Activated gamma-delta T cell (primary cell): ENCODE measurements at regions not wholly inside any gene's neighbourhood (a gene's known extent, or its start where the extent isn't known, plus 50 kb on each side); places are given as distances from the start of the nearest gene placed in this dataset.
"Not testable (repeated sequence)": the region's sequence is repeated elsewhere in the genome, so short reads cannot be mapped to it uniquely, and the experiment has no call there.

Source experiments
- DNase-seq: peaks from one replicate; lab custom pipeline; 2025; lab: John Stamatoyannopoulos, UW

DNA sequence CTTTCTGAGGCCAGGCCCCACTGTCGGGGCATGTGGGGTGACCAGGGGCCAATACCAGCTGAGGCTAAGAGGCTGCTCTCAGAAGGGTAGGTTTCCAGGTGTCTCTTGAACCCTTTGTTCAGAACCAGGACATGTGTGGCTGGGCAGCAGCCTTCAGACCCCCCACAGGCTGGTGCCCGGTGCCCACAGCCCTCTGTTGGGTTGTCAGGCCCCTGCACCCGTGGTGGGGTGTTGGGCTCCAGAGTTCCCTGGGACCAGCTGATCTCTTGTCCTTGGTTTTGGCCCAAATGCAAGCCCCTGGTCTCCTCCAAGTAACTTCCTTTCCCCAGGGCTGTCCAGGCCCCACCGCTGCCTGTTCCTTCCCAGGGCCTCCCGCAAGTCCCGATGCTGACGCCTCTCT, 226.0 kb downstream of the TMEM121 start:
- not testable (repeated sequence) for DNase-seq

DNA sequence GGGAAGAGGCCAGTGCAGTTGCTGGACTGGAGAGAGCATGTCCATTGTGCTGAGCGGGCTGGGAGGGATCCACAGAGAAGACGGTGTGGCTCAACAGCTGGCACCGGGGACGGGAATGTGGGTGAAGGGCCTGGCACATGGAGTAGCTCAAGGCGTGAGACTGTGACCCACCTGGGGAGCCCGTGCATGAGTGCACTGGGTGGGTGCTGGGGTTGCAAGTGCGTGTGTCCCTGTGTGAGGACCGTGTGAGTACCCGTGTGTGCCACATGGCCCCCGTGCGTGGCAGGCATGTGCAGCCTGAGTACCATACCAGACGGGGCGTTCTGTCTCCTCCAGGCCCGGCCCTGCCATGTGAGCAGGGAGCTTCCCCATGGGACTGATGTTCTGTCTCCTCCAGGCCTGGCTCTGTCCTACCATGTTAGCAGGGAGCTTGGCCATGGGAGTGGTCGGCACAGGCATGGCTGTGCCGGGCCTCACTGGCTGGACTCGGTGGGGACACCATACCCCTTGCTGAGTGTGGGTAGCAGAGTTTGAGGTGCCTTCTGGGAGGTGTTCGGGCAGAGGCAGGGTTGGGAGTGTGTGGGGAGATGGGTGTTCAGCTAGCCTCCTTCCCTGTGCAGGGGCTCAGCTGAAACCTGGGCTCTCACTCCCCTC, 234.4 kb downstream of the TMEM121 start:
- DNase-seq, result no peak

DNA sequence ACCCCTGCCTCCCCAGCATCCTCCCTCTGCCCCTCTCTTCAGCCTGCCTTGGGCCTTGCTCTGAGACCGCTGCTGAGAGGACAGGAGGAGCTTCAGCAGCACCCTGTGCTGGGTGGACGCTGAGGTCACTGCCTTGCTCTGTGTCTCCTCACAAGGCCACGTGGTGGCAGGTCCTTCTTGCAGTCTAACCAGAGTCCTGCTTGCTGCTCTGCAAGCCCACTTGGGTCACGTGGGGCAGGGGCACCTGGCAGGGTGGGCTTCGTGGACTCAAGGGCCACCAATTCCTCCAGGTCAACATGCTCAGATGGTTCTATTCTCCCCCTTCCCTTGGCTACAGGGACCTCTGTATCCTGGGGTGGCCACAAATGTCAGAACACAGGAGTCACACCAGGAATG, 235.0 kb downstream of the TMEM121 start:
- DNase-seq, result not testable (repeated sequence)

DNA sequence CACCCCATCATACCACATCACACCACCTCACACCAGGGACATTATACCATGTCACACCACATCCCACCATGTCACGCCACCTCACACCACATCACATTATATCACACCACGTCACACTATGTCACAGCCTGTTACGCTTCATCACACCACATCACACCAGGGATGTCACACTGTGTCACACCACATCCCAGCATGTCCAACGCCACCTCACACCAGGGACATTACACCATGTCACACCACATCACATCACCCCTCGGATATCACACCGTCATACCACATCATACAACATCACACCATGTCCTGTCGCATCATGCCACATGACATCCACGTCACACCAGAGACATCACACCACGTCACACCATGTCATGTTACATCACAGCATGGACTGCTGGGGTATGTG, 235.5 kb downstream of the TMEM121 start:
- DNase-seq, result no peak

DNA sequence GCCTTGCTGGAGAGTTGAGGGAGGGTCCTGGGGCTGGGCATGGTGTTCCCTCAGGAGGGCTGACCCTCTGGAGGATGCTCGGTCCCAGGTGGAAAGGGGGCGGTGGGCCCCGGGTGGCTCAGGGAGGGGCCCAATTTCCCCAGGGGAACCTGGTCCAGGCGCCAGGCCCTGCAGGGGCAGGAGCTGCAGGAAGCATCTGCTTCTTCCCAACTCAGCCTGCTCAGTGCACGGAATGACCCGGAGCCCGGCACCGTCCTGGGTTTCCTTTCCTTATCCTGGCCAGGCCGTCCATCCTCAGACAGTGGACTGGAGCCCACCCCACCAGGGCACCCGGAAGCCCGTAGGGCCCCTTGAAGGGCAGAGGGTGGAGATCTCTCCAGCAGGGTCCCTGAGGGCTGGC, 235.9 kb downstream of the TMEM121 start:
- DNase-seq, result not testable (repeated sequence)

DNA sequence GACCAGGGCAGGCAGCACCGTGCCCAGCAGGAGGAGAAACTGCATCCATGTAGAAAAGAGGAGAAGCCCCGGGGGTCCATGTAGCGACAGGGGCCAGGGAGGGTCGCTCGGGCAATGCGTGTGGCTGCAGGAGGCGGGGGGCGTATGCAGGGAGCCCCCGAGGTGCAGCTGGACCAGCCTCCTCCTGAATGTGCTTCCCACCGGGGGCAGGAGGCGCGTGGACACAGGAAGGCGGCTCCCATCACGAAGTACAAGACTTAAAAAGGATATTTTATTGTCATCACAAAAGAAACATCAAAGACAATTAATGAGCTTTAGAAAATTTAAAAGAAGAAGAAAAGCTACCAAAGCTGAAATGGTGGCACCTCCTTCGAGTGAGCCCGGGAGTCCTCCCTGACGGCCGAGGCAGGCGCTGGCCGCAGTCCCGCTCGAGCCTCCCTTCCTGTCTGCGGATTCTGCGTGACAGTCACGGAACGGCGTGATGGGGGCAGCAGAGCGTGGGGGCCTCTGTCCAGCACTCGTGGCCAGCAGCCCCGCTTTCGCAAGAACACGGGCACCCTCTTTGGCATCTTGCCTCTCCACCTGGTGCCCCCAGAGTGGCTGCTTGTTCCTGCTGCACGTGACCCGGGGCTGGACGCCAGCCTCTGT, 238.0 kb downstream of the TMEM121 start:
- not testable (repeated sequence) for DNase-seq

DNA sequence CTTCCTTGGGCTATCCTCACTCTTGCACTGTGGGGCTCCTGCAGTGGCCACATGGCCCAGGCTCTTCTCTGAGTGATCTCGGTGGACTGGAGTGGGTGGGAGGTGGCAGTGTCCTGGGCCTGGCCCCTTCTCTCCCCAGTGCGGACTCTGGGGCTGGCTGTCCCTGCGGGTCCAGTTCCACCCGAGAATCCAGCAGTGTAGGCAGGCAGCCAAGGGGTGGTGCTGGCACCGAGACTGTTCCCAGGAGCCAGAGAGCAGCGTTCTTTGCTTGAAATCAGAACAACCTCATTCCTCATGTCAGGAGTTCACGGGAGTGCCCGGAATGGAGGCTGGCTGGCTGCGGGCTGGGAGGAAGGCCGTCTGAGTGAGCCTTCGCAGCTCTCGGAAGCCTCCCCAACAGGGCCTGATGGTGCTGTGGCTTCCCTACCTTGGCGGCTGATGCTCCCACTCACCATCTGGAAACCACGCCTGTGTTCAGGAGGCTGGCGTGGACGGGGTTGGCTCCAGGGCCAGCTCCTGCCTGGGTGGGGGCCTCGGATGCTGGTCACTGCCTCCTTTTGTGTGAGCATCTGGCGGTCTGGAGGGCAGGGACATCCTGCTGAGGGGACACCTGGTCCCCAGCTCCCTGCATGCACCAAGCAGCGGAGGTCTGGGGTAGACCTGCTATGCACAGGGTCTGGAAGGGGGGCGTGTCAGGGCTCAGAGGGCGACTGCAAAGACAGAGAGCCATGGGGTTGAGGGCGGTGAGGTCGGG, 238.9 kb downstream of the TMEM121 start:
- not testable (repeated sequence) for DNase-seq

DNA sequence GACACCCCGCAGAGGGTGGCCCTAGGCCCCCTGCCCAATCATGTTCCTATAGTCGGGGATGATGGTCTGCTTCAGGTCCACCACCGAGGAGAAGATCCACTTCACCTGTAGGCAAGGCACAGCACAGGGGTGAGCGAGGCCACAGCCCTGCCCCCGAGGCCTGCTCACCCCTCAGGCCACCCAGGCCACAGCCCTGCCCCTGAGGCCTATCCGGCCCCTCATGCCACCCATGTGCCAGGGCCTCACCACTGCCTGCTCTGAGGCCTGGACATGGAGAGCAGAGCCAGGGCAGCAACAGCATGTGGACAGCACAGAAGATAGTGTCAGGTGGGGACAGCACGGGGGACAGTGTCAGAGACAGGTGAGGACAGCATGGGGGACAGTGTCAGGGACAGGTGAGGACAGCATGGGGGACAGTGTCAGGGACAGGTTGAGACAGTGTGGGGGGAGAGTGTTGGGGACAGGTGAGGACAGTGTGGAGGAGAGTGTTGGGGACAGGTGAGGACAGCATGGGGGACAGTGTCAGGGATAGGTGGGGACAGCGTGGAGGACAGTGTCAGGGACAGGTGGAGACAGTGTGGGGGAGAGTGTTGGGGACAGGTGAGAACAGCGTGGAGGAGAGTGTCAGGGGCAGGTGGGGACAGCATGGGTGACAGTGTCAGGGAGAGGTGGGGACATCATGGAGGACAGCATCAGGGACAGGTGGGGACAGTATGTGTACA, 239.7 kb downstream of the TMEM121 start:
- no peak for DNase-seq

DNA sequence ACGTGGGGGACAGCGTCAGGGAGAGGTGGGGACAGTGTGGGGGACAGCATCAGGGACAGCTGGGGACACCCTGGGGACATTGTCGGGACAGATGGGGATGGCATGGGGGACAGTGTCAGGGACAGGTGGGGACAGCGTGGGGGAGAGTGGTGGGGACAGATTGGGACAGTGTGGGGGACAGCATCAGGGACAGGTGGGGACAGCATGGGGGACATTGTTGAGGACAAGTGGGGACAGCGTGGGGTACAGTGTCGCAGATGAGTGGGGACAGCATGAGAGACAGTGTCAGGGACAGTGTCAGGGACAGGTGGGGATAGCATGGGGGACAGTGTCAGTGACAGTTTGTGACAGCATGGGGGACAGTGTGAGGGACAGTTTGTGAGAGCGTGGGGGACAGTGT, 240.9 kb downstream of the TMEM121 start:
- no peak for DNase-seq

DNA sequence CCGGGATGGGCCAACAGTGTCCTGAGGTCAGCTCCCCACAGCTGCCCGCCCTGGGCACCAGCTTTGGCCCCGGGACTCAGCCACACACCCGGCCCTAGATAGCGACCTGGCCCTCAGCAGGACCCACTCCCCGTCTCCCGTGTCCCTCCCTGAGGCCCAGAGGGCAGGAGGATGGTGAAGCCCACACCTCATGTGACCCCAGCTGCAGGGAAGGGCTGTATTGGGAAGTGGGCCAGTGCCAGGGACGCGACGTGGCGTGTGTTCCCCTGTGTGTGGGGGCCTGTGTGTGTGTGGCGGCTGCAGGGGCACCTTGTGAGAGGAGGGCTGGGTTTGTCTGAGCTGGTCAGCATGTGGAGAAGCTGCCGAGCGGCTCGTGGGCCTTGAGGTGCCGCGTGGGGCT, 241.7 kb downstream of the TMEM121 start:
- DNase-seq, result not testable (repeated sequence)

DNA sequence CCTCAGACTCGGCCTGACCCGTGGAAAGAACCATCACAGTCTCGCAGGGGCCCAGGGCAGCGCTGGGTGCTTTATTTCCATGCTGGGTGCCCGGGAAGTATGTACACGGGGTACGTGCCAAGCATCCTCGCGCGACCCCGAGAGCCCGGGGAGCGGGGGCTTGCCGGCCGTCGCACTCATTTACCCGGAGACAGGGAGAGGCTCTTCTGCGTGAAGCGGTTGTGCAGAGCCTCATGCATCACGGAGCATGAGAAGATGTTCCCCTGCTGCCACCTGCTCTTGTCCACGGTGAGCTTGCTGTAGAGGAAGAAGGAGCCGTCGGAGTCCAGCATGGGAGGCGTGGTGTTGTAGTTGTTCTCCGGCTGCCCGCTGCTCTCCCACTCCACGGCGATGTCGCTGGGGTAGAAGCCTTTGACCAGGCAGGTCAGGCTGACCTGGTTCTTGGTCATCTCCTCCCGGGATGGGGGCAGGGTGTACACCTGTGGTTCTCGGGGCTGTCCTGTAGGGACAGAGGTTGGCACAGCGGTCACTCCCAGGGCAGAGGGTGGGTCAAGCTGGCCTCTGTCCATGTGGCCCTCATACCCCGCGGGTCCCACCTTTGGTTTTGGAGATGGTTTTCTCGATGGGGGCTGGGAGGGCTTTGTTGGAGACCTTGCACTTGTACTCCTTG, 242.8 kb downstream of the TMEM121 start:
- DNase-seq, result not testable (repeated sequence)

DNA sequence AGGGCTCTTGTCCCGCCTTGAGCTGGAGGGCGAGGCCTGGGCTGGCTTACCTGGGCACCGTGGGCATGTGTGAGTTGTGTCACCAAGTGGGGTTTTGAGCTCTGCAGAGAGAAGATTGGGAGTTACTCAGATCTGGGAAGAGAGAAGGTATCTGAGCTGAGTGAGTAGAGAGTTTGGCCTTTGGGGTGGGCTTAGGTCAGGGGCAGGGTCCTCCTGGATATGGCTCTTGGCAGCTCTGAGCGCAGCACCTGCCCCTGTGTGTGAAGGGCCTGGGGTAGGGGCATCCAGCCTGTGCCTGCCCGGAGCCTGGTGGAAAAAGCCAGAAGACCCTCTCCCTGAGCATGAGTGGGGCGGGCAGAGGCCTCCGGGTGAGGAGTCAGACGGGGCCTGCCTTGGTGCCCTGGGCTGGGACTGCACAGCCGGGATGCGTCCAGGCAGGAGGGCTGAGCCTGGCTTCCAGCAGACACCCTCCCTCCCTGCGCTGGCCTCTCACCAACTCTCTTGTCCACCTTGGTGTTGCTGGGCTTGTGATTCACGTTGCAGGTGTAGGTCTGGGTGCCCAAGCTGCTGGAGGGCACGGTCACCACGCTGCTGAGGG, 244.3 kb downstream of the TMEM121 start:
- not testable (repeated sequence) for DNase-seq

DNA sequence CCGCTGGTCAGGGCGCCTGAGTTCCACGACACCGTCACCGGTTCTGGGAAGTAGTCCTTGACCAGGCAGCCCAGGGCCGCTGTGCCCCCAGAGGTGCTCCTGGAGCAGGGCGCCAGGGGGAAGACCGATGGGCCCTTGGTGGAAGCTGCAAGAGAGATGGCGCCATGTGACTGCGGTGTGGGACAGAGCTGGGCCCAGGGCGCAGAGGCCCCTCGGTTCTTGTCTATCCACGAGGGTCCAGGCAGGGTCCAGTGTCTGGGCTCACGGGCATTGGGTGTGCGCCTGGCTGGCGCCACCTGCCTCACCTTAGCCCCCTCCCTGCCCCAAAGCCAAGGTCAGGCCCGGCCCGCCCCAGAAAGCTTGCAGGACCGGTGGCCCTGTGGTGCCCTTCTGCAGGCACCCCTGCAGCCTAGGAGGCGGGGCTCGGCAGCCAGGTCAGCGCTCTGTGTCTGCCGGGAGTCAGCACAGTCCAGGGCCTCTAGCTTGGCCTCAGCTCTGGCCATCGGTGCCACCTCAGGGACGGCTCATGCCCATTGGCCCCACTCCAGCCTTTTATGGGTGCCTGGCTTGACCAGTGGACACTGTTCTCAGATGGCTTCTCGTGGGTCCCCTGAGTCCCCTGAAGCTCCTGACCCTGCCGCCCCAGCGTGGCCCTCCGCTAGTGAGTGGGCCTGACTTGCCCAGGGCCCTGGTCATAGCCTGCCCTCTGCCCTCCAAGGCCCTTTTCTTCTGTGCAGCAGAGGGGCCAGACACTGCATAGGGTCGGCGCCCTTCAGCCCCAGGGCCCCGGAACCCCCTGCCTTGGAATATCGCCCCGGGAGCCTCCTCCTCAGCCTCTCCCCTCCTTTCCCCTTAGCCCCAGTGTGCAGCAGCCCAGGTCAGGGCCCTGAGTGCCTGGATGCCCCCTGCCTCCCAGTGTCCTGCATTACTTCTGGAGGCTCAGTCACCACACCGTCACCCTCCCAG, 245.2 kb downstream of the TMEM121 start:
- DNase-seq, result not testable (repeated sequence)

DNA sequence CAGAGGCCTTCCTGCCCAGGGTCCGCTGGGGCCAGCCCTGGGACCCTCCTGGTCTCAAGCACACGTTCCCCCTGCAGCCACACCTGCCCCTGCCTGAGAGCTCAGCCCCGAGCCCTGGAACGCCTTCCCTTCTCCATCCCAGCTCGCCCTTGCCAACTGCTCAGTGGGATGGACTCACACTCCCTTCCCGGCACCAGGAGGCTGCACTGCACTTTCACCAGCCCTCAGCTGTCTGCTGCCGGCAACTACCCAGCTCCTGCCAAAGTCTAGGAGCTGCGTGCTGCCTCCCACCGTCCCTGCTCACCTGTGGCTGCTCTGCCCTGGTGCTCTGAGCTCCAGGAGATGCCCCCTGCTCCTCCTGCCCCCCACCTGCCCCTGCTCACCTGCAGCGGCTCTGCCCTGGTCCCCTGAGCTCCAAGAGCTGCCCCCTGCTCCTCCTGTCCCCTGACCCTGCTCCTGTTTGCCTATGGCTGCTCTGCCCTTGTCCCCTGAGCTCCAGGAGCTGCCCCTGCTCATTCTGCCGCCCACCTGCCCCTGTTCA, 246.4 kb downstream of the TMEM121 start:
- not testable (repeated sequence) for DNase-seq

DNA sequence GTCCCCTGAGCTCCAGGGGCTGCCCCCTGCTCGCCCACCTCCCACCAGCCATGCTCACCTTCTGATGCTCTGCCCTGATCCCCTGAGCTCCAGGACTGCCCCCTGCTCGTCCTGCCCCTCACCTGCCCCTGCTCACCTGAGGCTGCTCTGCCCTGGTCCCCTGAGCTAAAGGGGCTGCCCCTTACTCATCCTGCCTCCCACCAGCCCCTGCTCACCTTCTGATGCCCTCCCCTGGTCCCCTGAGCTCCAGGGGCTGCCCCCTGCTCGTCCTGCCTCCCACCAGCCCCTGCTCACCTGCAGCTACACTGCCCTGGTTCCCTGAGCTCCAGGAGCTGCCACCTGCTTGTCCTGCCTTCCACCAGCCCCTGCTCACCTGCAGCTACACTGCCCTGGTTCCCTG, 247.2 kb downstream of the TMEM121 start:
- DNase-seq, result no peak

DNA sequence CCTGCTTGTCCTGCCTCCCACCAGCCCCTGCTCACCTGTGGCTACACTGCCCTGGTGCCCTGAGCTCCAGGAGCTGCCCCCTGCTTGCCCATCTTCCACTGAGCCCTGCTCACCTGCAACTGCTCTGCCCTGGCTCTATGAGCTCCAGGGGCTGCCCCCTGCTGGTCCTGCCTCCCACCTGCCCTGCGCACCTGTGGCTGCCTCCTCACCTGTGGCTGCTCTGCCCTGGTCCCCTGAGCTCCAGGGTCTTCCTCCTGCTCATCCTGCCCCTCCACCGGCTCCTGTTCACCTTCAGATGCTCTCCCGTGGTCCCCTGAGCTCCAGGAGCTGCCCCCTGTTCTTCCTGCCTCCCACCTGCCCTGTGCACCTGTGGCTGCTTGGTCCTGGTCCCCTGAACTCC, 247.6 kb downstream of the TMEM121 start:
- no peak for DNase-seq

DNA sequence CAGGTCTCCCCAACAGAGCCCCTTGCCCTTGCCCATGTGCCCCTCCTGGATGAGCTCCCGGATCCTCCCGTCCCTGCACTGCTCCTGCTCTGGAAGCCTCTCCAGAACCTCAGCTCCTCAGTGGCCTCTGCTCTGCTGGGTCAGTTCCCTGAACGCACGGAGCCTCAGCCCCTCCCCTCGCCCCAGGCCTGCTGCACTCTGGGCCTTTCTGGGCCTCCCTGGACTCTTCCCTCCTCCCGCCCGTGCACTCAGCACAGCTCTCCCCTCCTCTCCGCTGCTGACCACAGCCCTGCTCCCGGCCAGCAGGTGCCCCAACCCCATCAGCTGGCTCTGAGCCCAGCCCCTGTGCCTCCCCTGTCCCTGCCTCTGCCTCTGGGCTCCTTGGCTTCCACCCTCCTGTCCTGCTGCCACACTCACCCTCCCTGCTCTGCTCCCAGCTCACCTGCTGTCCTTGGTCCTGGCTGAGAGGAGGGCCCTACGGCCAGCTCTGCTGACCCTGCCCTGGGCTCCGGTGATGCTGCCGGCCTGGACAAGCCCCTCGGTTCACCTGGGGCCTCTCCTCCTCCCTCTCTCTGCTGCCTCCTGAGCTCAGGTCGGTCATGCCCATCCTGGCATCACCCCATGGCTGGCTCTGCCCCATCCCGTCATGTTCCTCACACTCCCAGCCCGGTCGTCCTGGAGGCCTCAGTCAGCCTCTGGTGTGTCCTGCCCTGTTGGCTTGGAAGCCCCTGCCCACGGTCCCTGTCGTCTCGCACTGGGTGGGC, 248.4 kb downstream of the TMEM121 start:
- DNase-seq, result not testable (repeated sequence)

DNA sequence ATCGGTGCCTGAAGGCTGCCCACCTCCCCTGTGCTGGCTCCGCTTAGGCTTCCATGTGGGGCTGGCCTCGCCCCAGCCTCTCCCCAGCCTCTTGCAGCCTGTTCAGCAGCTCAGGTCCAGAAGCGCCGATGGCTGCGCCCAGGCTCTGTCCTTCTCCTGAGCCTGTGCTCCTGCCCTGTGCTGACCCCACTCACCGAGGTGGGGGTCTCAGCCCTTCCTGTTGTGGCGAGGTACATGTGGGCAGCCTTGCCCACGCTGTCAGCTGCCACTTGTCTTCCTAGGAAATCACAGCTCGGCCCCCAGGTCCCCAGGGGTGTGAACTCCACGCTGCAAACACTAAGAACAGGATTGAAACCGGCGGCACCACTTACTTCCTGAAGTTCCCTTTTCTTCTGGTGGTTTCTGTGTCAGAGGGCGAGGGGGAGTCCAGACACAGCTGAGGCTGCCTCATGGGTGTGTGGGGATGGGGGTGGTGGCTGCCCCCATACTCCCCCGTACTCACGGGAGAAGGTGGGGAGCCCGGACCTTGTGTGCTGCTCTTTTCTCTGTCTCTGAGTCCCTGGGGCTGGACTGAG, 249.1 kb downstream of the TMEM121 start:
- DNase-seq, result not testable (repeated sequence)

DNA sequence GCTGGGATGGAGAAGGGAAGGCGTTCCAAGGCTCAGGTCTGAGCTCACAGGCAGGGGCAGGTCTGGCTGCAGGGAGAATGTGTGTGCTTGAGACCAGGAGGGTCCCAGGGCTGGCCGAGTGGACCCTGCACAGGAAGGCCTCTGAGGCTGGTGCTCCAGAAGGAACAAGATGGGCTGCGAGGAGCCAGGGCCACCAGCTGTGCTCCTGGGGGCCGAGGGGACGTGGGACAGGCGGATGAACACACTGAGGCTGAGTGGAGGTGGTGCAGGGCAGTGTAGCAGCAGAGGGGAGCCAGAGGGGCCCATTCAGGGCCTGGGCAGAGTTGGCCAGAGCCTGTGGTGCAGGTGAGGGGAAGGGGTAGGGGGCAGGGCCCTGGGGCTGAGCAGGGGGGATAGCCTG, 249.7 kb downstream of the TMEM121 start:
- DNase-seq, result not testable (repeated sequence)
